Esophagus mucosa (tissue), 1 donor: ENCODE measurements at regions not wholly inside any gene's neighbourhood (a gene's known extent, or its start where the extent isn't known, plus 50 kb on each side); places are given as distances from the start of the nearest gene placed in this dataset.

ENCODE experiments used
- ATAC-seq: fragments of 200-7000 bp; cut with Tn5 transposase; one replicate; pipeline ENCODE4 v1.9.1; 2020
- donor health status: DM: yes; HTN: yes; CAD: no.

GRCh38 chr18:67282796-67283195 lies 233.7 kb downstream of the DSEL start:
- ATAC-seq: no peak

DNA sequence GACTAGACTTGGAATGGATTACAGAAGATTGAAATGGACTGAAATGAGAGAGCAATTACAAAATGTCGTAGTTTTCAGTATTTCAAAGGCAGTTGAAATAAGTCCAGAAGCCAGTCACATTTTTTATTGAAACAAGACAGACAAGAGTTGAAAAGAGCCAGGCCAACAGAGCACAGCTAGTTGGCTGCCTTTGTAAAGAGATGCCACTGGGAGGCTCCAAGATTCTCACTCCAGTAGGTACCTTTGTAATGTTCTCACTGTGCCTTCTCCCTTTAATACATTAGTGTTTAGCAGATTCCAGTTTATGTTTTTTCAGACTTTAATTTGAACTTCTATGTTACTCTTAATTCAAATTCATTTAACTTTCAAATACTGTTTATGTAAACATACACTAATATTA lies 234.8 kb downstream of the DSEL start:
- no peak for ATAC-seq

GRCh38 chr18:67280486-67281242 lies 235.9 kb downstream of the DSEL start:
- ATAC-seq: no peak

DNA sequence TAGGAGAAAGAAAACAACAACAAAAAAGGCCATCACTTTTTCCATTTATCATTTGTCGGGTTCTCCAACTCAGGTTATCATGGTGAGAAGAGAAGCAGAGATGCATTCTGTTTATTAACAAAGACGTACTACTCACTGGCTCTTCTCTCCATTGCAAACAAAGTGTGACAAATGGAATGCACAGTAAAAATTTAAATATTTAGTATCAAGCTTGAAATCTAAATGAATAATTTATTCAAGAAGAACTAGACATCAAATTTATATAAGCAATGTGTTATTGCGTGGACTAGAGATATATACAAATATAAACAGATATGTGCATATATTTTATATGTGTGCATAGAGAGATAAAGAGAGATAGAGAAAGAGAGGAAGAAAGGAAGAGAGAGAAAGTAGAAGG lies 236.5 kb downstream of the DSEL start:
- ATAC-seq: no peak

- ATAC-seq: no peak
Measured at GRCh38 chr18:67278984-67279383, 237.5 kb downstream of the DSEL start.

DNA sequence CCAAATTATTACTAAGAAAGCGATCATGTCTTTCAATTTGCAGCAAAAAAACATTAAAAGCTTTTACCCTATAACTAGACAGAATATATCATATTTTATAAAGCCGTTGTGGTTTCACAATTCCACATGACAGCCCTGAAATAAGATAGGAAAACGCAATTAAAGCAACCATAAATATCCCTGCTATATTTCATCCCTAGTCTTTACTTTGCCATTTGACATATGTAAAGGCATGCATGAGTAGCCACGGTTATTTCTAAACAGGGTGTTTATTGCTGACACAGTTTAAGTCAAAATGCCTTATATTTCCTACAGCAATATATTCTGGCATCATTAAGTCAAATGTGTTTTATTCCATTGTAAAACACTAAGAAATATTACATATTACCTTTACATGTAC lies 239.9 kb downstream of the DSEL start:
- no peak for ATAC-seq

- ATAC-seq: no peak
Measured at GRCh38 chr18:67273288-67273687, 243.2 kb downstream of the DSEL start.

- ATAC-seq: no peak
Measured at GRCh38 chr18:67269206-67269605, 247.3 kb downstream of the DSEL start.

DNA sequence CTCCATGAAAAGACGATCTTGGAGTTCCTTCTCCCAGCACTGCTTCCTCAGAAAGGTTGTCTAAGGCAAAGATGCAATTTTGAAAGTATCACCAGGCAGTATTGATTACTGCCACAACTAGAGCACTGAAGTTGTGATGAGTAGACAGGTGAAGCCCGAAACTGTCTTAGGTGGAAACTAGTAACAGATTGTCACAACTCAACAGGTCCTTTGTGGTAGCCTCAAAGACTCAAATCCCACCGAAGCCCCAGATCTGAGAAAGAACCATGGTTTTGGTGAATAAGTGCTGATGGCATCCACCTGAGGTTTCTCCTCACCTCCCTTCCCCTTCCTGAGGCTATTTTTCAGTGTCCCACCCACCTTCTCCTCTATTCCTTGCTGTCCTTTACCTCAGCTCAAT lies 248.0 kb downstream of the DSEL start:
- no peak for ATAC-seq

GRCh38 chr18:67266246-67267237 lies 250.0 kb downstream of the DSEL start:
- ATAC-seq: no peak

GRCh38 chr18:67265464-67266245 lies 250.9 kb downstream of the DSEL start:
- no peak for ATAC-seq

- ATAC-seq: no peak
Measured at GRCh38 chr18:67261931-67262552, 254.5 kb downstream of the DSEL start.

DNA sequence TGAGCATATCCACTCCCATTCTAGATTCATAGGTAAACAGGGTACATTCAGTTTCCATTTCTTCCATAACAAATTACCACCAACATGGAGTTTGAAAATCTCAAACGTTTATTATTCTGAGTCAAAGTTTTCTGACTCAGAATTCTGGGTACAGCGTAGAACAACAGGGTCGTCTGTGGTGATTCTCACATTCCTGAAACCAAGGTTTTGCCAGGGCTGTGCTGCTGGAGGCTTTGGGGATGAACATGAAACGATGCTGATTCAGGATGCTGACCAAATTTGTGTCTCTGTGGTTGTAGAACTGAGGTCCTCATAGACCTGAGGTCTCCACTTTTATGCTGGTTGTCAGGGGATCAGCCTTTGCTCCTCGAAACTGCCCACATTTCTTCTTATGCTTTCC lies 255.7 kb downstream of the DSEL start:
- ATAC-seq: no peak

DNA sequence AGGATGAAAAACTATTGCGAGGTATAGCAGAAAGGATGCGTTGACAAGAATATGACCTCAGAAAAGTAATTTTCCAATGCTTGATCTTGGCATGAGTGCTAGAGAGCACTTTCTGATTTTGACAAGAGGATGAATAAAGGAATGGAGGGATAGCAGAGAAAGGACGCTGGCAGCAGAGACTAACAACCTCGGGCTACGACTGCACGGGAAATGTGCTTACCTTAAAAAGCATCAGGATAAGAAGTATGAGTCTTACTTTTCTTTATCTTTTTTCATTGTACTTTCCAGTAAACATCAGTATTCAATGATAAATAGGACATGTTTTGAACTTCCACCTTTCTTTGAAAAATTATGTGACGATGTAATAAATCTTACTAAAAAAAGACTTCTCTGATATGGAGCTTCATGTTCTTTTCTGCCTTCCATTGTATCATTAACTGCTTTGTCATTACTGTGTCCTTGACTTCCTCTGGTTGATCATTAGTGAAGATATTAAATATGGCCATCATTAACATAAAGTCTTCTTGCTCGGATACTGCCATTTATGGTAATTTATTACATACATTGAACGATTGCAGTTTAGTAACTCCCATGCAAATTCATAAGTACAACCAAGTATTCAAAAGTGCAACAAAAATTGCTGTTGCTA lies 265.6 kb downstream of the DSEL start:
- no peak for ATAC-seq

DNA sequence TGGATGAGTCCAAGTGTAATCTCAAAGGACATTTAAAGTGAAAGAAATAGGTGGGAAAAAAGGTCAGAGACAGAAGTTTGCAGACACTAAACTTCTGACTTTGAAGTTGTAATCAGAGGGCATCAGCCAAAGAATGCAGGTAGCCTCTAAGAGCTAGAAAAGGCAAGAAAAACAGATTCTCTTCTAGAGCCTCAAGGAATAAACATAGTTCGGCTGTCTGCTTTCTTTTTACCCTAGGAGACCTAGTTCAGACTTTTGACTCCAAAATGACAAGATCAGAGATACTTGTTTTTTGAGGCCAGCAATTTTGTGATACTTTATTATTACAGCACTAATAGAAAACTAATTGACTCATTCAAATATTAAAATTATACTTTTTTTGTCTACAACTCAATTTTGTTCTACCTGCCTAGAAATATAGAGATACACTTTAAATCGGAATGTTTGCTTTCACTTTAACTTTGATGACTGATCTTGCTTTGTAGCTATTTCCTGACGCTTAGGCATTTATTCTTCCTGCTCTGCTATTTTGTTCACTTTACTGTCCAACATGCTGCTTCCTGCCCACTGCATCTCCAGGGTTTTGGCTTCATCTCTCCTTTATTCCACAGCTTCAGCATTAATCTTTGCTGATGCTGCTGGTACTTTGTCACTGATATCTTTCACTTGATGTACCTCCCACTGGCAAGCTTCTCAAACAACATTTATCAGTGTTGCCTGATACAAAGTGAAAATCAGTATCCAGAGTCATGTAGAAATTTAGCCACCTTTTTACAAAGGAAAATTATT lies 272.5 kb downstream of the DSEL start:
- no peak for ATAC-seq

GRCh38 chr18:67242001-67242400 lies 274.5 kb downstream of the DSEL start:
- ATAC-seq: no peak

DNA sequence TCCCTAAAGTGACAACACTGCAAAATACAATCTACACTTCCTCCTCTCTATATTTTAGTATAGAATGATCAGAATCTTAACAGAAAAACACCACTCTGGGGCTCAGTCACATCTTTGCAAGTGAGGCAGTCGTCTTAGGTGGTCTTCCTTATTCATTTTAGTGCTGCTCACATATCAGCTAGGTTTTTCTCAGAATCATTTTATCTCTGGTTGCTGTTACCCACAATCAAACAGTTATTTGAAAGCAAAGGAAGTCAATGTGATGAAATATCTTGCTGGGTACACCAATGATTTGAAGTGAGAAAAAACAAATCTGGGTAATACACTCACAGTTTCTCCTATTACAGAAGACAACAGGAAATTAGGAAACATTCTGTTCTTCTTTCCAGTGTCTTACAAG lies 275.2 kb downstream of the DSEL start:
- no peak for ATAC-seq

DNA sequence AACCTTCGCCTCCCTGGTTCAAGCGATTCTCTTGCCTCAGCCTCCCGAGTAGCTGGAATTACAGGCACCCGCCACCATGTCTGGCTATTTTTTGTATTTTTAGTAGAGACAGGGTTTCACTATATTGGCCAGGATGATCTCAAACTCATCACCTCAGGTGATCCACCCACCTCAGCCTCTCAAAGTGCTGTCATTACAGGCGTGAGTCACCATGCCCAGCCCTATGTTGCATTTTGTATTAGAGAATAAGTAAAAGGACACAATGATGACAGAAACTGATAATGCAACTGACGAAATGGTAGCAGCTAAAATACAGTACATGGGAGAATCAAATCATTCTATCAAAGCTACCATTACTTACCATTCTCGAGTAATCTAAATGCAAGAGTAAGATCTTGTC lies 276.7 kb downstream of the DSEL start:
- no peak for ATAC-seq

GRCh38 chr18:67232991-67233390 lies 283.5 kb downstream of the DSEL start:
- no peak for ATAC-seq

DNA sequence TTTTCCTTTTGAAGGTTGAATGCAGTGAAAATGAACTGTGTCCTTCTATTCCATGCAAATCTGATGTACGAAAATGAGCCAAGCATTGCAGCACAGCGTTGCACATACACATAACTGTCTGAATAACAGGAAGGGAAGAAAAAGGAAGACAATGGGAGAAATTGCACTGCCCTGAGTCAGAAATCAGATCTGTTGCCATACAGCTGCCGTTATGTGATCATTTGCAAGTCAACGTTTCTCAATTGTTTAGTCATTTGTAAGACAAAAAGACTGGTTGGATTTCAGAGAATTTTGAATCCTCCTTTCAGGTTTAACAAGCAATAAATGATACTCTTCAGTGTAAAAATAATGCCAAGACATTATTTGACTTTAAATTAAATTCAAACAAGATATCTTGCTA lies 284.1 kb downstream of the DSEL start:
- ATAC-seq: no peak

DNA sequence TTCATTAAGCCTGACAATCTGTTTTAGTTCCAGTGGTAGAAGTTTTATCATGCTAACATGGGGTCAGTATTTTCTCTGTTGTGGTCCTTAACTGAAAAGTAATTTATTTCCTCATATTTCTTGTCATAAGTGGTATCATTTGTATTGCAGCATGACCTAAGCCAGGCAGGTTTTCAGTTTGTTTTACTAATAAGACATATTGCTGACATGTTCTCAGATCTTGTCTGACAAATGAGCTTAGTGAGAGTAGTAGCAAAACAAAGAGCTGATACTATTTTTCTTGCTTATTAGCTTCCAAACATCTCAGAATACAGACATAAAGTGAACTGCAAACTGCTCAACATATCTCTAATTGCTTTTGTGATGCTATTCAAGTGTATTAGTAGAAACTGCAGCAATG lies 293.6 kb downstream of the DSEL start:
- ATAC-seq: no peak
